HG03439 (cell line): ENCODE measurements at regions not wholly inside any gene's neighbourhood (a gene's known extent, or its start where the extent isn't known, plus 50 kb on each side); places are given as distances from the start of the nearest gene placed in this dataset.
A peak's percentile ranks its signal among the peaks of the same experiment; 100 is the strongest.
"Not testable (repeated sequence)": the region's sequence is repeated elsewhere in the genome, so short reads cannot be mapped to it uniquely, and the experiment has no call there.

Experiments used
- ATAC-seq: cut with Tn5 transposase; IDR thresholded peaks from one replicate; pipeline ENCODE4 v1.9.1; 2021; ENCODE audit warnings: mild to moderate bottlenecking, moderate library complexity; ENCODE audit not compliant: unreplicated experiment

DNA sequence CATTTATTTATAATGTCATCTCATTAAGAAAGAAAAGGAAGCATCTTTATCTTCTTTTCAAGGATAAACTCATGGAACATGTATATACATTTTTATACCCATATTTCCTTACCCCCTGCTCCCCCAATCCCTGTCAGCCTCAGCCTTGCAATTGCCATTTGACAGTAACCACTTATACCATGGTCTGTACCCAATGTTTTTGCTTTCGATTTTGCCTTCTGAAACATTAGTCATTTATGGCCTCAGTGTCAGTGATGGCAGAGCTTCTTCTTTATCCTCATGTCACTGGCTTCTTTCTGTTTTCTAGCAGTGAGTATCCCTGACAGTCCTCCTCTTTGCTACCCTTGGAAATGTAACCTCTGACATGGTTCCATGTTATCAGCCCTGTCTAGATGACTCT, 228.4 kb downstream of the SPRY1 start:
- ATAC-seq = peak; percentile 70

- ATAC-seq = no peak
Observed at GRCh38 chr4:123628288-123628687, 231.7 kb downstream of the SPRY1 start.

- no peak for ATAC-seq
Observed at GRCh38 chr4:123631786-123632692, 235.4 kb downstream of the SPRY1 start.

DNA sequence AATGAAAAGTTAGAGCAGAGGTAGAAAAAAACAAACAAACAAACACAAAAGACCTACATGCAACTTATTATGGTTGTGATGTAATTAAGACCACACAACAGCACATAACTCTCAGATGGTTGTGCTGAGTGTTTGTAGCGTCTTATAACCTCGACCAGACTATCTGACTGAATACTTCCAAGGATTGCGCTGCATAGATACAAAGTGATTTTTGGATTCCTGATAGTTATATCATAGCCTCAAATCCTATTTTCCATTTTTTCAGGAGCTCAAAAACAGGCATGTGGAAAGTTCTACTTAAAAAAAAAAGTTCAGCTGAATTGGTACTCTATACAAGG, 236.1 kb downstream of the SPRY1 start:
- ATAC-seq = no peak

- ATAC-seq = no peak
Observed at GRCh38 chr4:123638834-123639233, 242.2 kb downstream of the SPRY1 start.

- no peak for ATAC-seq
Observed at GRCh38 chr4:123640271-123640670, 243.7 kb downstream of the SPRY1 start.

DNA sequence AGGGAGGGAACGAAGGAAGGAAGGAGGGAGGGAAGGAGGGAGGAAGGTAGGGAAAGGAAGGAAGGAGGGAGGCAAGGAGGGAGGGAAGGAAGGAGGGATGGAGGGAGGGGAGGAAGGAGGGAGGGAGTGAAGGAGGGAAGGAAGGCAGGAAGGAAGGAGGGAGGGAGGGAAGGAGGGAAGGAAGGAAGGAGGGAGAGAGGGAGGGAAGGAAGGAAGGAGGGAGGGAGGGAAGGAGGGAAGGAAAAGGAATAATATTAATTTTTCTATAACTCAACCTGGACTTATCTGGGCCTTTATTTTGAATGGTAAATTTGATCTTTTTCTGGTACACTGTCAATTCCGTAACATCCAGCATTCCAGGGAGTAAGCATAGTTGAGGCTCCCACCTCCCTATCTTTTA, 244.2 kb downstream of the SPRY1 start:
- no peak for ATAC-seq

GRCh38 chr4:123643691-123644090, 247.1 kb downstream of the SPRY1 start:
- no peak for ATAC-seq

- peak; percentile 90 for ATAC-seq
Observed at GRCh38 chr4:123649250-123649644, 252.7 kb downstream of the SPRY1 start.

DNA sequence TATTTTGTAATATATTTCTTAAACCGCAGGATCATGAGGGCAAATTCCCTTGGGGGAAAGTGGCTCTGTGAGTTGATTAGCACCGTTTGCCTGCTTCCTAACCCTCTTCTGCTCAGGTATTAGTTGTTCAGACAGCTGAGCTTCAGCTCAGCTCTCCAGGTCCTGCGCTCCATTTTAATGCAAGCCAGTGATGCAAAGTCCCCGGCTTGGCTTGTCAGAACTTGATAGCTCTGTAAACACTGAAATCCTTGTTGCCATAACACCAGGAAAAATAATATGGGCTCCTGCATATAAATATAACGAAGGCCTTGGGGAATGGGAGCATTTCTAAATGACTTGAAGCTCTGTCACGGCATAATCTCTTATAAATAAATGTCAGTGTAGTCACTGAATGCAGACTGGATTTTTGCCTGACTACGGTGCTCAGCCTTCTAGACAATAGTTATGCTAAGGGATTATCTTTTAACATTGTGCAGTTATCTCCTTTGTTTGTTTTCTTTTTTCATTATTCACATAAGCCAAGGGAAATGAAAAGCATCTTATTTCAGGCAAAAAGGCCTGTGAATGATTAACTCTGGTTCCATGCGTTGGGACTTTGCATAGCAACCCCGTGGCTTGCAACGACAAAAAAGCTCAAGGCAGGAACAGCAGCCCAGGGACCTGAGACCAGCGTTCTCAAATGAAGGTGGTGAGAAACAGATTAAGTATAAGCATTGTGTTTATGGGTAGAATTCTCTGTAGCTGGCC, 253.2 kb downstream of the SPRY1 start:
- peak; percentile 22 for ATAC-seq

- ATAC-seq = no peak
Observed at GRCh38 chr4:123651066-123651465, 254.5 kb downstream of the SPRY1 start.

DNA sequence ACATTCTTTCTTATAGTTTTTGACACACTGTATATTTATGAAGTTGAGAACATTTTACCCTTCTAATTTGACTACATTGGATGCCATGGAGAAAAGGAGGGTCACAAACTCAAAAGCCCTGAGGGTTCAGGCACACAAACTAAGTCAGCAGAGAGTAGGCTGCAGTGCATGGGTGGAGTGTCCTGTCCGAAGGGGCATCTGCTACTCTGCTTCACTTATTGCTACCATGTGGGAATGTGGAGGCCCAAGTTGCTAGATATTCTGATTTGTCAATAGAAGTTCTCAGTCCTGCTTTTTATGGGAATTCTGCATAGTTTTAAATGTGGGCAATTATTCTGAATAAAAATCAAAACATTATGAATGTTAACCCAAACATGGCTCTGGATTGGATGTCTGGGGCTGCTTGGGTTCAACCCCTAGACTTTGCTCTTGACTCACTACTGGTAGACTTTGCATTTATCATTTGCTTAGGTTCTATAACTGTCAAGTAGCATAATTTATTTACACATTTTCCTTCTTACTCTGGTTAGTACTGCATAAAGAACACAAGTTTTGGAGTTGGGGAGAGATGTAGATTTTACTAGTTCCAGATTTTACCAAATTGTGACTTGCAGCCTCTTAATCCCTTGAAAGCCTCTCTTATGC, 255.1 kb downstream of the SPRY1 start:
- ATAC-seq = no peak

- ATAC-seq = no peak
Observed at GRCh38 chr4:123652476-123652875, 255.9 kb downstream of the SPRY1 start.

GRCh38 chr4:123653236-123653635, 256.6 kb downstream of the SPRY1 start:
- no peak for ATAC-seq

- ATAC-seq = not testable (repeated sequence)
Observed at GRCh38 chr4:123656746-123657294, 260.2 kb downstream of the SPRY1 start.

DNA sequence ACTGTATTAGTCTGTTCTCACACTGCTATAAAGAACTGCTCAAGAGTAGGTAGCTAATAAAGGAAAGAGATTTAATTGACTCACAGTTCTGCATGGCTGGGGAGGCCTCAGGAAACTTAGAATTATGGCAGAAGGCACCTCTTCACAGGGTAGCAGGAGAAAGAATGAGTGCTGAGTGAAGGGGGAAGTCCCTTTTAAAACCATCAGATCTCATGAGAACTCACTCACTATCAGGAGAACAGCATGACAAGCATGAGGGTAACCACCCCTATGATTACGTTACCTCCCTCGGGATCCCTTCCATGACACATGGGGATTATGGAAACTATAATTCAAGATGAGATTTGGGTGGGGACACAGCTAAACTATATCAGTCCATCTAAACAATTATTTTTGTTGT, 261.0 kb downstream of the SPRY1 start:
- not testable (repeated sequence) for ATAC-seq

GRCh38 chr4:123659262-123659661, 262.7 kb downstream of the SPRY1 start:
- no peak for ATAC-seq

DNA sequence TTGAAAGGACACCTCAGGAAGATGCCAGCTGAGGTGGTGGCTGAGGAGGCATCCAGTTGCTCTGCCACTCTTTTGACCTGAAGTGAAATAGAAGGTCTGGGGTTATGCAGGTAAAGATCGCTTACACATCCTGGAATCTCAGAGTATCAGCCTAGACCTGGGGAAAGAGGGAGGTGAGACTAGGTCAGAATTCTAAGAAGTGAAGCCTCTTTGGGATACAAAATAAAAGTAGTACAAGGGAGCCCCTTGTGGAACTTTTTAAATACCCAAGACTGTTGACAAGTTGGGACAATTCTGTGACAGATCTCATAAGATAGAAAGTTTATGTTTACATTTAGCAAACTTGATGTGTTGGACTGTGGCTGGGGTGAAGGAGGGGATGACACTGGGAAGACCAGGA, 263.1 kb downstream of the SPRY1 start:
- ATAC-seq = no peak

- no peak for ATAC-seq
Observed at GRCh38 chr4:123661080-123661737, 264.6 kb downstream of the SPRY1 start.

DNA sequence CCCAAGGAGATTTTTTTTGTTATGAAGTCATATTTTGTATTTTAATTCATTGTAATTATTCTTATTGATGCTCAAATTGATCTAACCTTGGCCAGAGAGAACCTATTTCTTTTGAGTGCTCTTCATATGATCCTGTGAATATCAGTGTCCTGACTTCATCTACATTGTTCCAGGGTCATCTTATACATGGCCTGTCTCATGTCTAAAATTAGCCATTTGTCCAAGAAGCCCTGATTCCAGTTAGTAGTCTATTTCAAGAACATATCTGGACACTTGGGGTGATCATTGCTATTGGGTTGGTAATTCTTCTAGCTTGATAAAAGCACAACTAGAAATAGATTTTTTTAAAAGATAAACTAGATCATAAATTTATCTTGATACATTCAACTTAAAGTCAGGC, 266.2 kb downstream of the SPRY1 start:
- ATAC-seq = no peak

DNA sequence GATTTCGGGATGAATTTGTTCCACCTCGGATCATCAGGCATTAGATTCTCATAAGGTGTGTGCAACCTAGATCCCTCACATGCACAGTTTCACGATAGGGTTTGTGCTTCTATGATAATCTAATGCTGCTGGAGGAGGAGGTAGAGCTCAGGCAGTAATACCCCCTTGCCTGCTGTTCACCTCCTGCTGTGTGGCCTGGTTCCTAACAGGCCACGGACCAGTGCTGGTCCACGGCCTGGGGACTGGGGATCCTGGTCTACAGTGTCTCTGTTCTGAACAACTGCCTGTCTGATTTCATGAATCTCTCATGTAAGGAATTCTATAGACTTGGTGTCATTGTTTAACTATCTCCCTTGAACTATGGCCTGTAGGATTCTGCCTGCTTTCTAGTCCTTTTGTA, 269.9 kb downstream of the SPRY1 start:
- ATAC-seq = no peak
